ENCODE measurements at regions not wholly inside any gene's neighbourhood (a gene's known extent, or its start where the extent isn't known, plus 50 kb on each side); places are given as distances from the start of the nearest gene placed in this dataset.

DNA sequence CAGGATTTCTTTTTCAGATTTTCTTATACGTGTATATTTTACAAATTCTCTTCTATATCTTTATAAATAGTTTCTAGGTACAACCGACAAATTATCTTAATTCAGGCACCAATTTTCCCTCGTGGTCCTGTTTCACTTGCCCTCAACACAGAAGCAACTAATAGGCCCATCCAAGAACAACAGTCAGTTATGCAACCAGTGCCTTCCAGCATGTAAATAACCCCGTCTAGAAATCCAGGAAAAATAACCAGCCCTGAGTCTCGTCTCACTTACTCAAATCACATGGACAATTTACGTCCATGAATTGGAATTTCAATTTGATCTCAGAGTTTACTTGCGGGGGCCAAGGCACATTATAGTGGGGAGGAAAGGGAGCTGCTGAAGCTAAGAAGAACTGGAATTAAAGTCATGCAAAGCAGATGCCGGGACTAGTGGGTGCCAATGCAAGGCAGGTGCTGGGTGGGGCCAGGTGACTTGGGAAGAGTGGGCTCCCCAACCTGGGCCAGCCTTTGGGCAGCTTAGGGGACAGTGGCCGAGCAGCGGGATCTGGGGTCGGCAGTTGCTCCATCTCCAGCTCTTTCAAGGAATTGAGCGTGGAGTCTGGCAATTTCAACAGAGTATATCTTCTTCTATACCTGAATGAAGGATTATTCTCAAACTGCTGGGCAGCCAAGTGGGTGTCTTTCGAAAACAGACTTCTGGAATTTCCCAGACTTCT, 121.7 kb downstream of the EDN3 start:
- POLR2A ChIA-PET, result no interaction called here
- Histone ChIP-seq H3K9ac (ENCODE audit: insufficient read depth in 1 of 2, low read depth in 2 of 2, low read length in 2 of 2) (no peak overlapping the region), H3K27me3 (ENCODE audit: control insufficient read depth in 2 of 2, insufficient read depth in 2 of 2, low read length in 2 of 2) (peaks cover 4 to 40% of the 10 kb centered on the region in 2 experiments; a peak in 4 of 5 replicates), H3K79me2 (ENCODE audit: control insufficient read depth, insufficient read depth, low read length) (no peaks in the 10 kb centered on the region), H3K4me2 (ENCODE audit: insufficient read depth, low read length) (no peak overlapping the region), H3K4me1 (replicated peaks in 1 of 2; ENCODE audit: control insufficient read depth in 2 of 2, insufficient read depth in 2 of 2, low read length in 2 of 2) (no peaks in the 10 kb centered on the region), H3K27ac (ENCODE audit: extremely low read depth, low read depth, low read length) (no peak overlapping the region), H3K4me3 (no peak overlapping the region), H3K36me3 (ENCODE audit: control insufficient read depth, insufficient read depth, low read length) (no peaks in the 10 kb centered on the region), H4K20me1 (replicated peaks; ENCODE audit: control insufficient read depth, insufficient read depth, low read length) (no peaks in the 10 kb centered on the region), H2AFZ (ENCODE audit: low read depth, low read length) (no peak overlapping the region), H3K9me3 (replicated peaks; ENCODE audit: control insufficient read depth, insufficient read depth, low read depth, low read length) (no peaks in the 10 kb centered on the region), H3K9me1 (ENCODE audit: control insufficient read depth, insufficient read depth, low read length) (no peaks in the 10 kb centered on the region)
- 2% methylated on average over 13 of the region's 13 CpGs for WGBS (ENCODE audit: insufficient coverage, low coverage, missing lambda C conversion rate)
- intact Hi-C loops (cut with micrococcal nuclease), result no loop called here
- DNase-seq (ENCODE audit: extremely low read depth in 1 of 4, low spot score in 3 of 4), result no peak
- FAIRE-seq, result no peak
- CTCF ChIA-PET (ENCODE audit: low intra/inter-chr PET ratio), result no interaction called here
- ATAC-seq, result no peak
- BruUV-seq (replicated peaks), result no TSS peak
- in situ Hi-C loops (cut with MboI), result no loop called here
- TF ChIP-seq, protein P1, sequence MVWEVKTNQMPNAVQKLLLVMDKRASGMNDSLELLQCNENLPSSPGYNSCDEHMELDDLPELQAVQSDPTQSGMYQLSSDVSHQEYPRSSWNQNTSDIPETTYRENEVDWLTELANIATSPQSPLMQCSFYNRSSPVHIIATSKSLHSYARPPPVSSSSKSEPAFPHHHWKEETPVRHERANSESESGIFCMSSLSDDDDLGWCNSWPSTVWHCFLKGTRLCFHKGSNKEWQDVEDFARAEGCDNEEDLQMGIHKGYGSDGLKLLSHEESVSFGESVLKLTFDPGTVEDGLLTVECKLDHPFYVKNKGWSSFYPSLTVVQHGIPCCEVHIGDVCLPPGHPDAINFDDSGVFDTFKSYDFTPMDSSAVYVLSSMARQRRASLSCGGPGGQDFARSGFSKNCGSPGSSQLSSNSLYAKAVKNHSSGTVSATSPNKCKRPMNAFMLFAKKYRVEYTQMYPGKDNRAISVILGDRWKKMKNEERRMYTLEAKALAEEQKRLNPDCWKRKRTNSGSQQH (CRISPR knock-in tag; IDR thresholded peaks at IDR 0.05), result no peak
- TF ChIP-seq ATF1 (CRISPR knock-in tag; IDR thresholded peaks at IDR 0.05) (no peak), ATF1 (tag; IDR thresholded peaks at IDR 0.05) (no peak), NCOR1 (IDR thresholded peaks at IDR 0.05) (no peak), MYBL2 (IDR thresholded peaks at IDR 0.05; ENCODE audit: low read depth) (no peak), MYBL2 (CRISPR knock-in tag; IDR thresholded peaks at IDR 0.05; ENCODE audit: borderline replicate concordance) (no peak), RBFOX2 (IDR thresholded peaks at IDR 0.05; ENCODE audit: low read depth, low read length) (no peak), GATAD2A (IDR thresholded peaks at IDR 0.05) (no peak), TAF7 (tag; IDR thresholded peaks at IDR 0.05) (no peak), ZNF175 (CRISPR knock-in tag; IDR thresholded peaks at IDR 0.05; ENCODE audit: low read depth) (no peak), ZNF584 (CRISPR knock-in tag; IDR thresholded peaks at IDR 0.05; ENCODE audit: low read depth) (no peak), GTF2E2 (tag; IDR thresholded peaks at IDR 0.05) (no peak), TAF9B (IDR thresholded peaks at IDR 0.05; ENCODE audit: partially characterized antibody) (no peak)
- TF ChIP-seq, protein P2, sequence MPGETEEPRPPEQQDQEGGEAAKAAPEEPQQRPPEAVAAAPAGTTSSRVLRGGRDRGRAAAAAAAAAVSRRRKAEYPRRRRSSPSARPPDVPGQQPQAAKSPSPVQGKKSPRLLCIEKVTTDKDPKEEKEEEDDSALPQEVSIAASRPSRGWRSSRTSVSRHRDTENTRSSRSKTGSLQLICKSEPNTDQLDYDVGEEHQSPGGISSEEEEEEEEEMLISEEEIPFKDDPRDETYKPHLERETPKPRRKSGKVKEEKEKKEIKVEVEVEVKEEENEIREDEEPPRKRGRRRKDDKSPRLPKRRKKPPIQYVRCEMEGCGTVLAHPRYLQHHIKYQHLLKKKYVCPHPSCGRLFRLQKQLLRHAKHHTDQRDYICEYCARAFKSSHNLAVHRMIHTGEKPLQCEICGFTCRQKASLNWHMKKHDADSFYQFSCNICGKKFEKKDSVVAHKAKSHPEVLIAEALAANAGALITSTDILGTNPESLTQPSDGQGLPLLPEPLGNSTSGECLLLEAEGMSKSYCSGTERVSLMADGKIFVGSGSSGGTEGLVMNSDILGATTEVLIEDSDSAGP (CRISPR knock-in tag; IDR thresholded peaks at IDR 0.05), result no peak
- TF ChIP-seq, protein P3, sequence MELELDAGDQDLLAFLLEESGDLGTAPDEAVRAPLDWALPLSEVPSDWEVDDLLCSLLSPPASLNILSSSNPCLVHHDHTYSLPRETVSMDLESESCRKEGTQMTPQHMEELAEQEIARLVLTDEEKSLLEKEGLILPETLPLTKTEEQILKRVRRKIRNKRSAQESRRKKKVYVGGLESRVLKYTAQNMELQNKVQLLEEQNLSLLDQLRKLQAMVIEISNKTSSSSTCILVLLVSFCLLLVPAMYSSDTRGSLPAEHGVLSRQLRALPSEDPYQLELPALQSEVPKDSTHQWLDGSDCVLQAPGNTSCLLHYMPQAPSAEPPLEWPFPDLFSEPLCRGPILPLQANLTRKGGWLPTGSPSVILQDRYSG (tag; conservative IDR thresholded peaks at IDR 0.05; ENCODE audit: low read depth), result no peak
- TF ChIP-seq, protein P4, sequence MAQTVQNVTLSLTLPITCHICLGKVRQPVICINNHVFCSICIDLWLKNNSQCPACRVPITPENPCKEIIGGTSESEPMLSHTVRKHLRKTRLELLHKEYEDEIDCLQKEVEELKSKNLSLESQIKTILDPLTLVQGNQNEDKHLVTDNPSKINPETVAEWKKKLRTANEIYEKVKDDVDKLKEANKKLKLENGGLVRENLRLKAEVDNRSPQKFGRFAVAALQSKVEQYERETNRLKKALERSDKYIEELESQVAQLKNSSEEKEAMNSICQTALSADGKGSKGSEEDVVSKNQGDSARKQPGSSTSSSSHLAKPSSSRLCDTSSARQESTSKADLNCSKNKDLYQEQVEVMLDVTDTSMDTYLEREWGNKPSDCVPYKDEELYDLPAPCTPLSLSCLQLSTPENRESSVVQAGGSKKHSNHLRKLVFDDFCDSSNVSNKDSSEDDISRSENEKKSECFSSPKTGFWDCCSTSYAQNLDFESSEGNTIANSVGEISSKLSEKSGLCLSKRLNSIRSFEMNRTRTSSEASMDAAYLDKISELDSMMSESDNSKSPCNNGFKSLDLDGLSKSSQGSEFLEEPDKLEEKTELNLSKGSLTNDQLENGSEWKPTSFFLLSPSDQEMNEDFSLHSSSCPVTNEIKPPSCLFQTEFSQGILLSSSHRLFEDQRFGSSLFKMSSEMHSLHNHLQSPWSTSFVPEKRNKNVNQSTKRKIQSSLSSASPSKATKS (CRISPR knock-in tag; IDR thresholded peaks at IDR 0.05), result no peak

All from K562 (cell line).